ENCODE measurements at regions not wholly inside any gene's neighbourhood (a gene's known extent, or its start where the extent isn't known, plus 50 kb on each side); places are given as distances from the start of the nearest gene placed in this dataset.

DNA sequence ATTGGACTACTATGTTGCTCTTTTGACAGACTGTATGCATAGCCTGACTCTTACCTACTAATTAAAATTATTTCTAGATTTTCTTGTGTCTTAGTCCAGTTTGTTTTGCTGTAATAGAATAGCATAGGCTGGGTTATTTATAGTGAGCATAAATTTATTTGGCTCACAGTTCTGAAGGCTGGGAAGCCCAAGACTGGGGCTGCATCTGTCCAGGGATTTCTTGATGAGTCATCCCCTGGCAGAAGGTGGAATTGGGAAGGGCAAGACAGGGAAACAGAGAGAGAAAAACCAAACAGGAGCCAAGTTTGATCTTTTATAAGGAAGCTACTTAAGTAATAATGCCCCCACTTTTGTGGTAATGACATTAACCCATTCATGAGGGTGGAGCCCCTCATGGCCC lies 759.2 kb upstream of the LRFN5 start:
- intact Hi-C loops (cut with micrococcal nuclease), result no loop called here
- RAD21 ChIA-PET (ENCODE audit: low non-redundant PET in 1 of 2, low total read pairs in 2 of 2, uncharacterized antibody in 2 of 2, unreplicated experiment in 2 of 2), result no interaction called here
- no peak for ATAC-seq

More for the DNA sequence above, 759.2 kb upstream of the LRFN5 start:
- no TSS peak for BruUV-seq (replicated peaks)
- Histone ChIP-seq H3K27ac (ENCODE audit: low read depth, low read length) (no peak overlapping the region), H3K9me2 (ENCODE audit: insufficient read depth) (no peaks in the 10 kb centered on the region), H3K79me2 (ENCODE audit: insufficient read depth, low read length) (no peaks in the 10 kb centered on the region), H3K4me2 (ENCODE audit: low read length) (no peak overlapping the region), H3K4me1 (ENCODE audit: control insufficient read depth in 1 of 2, insufficient read depth in 2 of 2, low read length in 2 of 2) (no peaks in the 10 kb centered on the region; a peak in 1 of 4 replicates), H4K20me1 (ENCODE audit: insufficient read depth) (no peaks in the 10 kb centered on the region), H2AFZ (ENCODE audit: low read depth, low read length, poor library complexity, severe bottlenecking) (no peak overlapping the region), H3K9ac (ENCODE audit: low read length) (no peak overlapping the region), H3K27me3 (ENCODE audit: insufficient read depth, low read length) (no peaks in the 10 kb centered on the region), H3K4me3 (replicated peaks in 1 of 2; ENCODE audit: low read depth in 1 of 2, low read length in 2 of 2) (no peak overlapping the region), H3K36me3 (ENCODE audit: control insufficient read depth in 1 of 2, insufficient read depth in 2 of 2, low read length in 2 of 2) (no peaks in the 10 kb centered on the region), H3K9me3 (ENCODE audit: control insufficient read depth in 1 of 2, insufficient read depth in 1 of 2, low read depth in 1 of 2, low read length in 2 of 2) (no peaks in the 10 kb centered on the region)
- TF ChIP-seq CEBPB (IDR thresholded peaks at IDR 0.05; ENCODE audit: low read depth) (no peak), POLR2A (IDR thresholded peaks at IDR 0.05; ENCODE audit: borderline replicate concordance, extremely low read depth, insufficient read depth, insufficient read length) (no peak), ZFX (IDR thresholded peaks at IDR 0.05) (no peak), JUND (IDR thresholded peaks at IDR 0.05) (no peak), FOSL1 (IDR thresholded peaks at IDR 0.05; ENCODE audit: low read depth) (no peak), ZNF274 (IDR thresholded peaks at IDR 0.05; ENCODE audit: low read depth, low read length) (no peak), SIN3A (IDR thresholded peaks at IDR 0.05; ENCODE audit: low read depth) (no peak), RAD21 (IDR thresholded peaks at IDR 0.05; ENCODE audit: low read depth) (no peak), SRF (IDR thresholded peaks at IDR 0.05; ENCODE audit: low read depth) (no peak), CBX3 (IDR thresholded peaks at IDR 0.05; ENCODE audit: low read depth) (no peak), EGR1 (IDR thresholded peaks at IDR 0.05; ENCODE audit: low read depth) (no peak), POLR2AphosphoS5 (IDR thresholded peaks at IDR 0.05; ENCODE audit: low read depth, low read length) (no peak)
- TF ChIP-seq, protein P1, sequence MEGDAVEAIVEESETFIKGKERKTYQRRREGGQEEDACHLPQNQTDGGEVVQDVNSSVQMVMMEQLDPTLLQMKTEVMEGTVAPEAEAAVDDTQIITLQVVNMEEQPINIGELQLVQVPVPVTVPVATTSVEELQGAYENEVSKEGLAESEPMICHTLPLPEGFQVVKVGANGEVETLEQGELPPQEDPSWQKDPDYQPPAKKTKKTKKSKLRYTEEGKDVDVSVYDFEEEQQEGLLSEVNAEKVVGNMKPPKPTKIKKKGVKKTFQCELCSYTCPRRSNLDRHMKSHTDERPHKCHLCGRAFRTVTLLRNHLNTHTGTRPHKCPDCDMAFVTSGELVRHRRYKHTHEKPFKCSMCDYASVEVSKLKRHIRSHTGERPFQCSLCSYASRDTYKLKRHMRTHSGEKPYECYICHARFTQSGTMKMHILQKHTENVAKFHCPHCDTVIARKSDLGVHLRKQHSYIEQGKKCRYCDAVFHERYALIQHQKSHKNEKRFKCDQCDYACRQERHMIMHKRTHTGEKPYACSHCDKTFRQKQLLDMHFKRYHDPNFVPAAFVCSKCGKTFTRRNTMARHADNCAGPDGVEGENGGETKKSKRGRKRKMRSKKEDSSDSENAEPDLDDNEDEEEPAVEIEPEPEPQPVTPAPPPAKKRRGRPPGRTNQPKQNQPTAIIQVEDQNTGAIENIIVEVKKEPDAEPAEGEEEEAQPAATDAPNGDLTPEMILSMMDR (IDR thresholded peaks at IDR 0.05 in 2 of 3, conservative IDR thresholded peaks at IDR 0.05 in 1 of 3; ENCODE audit: borderline replicate concordance in 1 of 3, insufficient read depth in 1 of 3, low read depth in 2 of 3, low read length in 2 of 3), result no peak
- TF ChIP-seq, protein P2, sequence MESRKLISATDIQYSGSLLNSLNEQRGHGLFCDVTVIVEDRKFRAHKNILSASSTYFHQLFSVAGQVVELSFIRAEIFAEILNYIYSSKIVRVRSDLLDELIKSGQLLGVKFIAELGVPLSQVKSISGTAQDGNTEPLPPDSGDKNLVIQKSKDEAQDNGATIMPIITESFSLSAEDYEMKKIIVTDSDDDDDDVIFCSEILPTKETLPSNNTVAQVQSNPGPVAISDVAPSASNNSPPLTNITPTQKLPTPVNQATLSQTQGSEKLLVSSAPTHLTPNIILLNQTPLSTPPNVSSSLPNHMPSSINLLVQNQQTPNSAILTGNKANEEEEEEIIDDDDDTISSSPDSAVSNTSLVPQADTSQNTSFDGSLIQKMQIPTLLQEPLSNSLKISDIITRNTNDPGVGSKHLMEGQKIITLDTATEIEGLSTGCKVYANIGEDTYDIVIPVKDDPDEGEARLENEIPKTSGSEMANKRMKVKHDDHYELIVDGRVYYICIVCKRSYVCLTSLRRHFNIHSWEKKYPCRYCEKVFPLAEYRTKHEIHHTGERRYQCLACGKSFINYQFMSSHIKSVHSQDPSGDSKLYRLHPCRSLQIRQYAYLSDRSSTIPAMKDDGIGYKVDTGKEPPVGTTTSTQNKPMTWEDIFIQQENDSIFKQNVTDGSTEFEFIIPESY (IDR thresholded peaks at IDR 0.05; ENCODE audit: extremely low read depth, insufficient replicate concordance, low read length), result no peak
- TF ChIP-seq, protein P3, sequence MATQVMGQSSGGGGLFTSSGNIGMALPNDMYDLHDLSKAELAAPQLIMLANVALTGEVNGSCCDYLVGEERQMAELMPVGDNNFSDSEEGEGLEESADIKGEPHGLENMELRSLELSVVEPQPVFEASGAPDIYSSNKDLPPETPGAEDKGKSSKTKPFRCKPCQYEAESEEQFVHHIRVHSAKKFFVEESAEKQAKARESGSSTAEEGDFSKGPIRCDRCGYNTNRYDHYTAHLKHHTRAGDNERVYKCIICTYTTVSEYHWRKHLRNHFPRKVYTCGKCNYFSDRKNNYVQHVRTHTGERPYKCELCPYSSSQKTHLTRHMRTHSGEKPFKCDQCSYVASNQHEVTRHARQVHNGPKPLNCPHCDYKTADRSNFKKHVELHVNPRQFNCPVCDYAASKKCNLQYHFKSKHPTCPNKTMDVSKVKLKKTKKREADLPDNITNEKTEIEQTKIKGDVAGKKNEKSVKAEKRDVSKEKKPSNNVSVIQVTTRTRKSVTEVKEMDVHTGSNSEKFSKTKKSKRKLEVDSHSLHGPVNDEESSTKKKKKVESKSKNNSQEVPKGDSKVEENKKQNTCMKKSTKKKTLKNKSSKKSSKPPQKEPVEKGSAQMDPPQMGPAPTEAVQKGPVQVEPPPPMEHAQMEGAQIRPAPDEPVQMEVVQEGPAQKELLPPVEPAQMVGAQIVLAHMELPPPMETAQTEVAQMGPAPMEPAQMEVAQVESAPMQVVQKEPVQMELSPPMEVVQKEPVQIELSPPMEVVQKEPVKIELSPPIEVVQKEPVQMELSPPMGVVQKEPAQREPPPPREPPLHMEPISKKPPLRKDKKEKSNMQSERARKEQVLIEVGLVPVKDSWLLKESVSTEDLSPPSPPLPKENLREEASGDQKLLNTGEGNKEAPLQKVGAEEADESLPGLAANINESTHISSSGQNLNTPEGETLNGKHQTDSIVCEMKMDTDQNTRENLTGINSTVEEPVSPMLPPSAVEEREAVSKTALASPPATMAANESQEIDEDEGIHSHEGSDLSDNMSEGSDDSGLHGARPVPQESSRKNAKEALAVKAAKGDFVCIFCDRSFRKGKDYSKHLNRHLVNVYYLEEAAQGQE (IDR thresholded peaks at IDR 0.05; ENCODE audit: low read depth), result no peak
- TF ChIP-seq, protein P4, sequence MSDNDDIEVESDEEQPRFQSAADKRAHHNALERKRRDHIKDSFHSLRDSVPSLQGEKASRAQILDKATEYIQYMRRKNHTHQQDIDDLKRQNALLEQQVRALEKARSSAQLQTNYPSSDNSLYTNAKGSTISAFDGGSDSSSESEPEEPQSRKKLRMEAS (IDR thresholded peaks at IDR 0.05), result no peak
- TF ChIP-seq, protein P5, sequence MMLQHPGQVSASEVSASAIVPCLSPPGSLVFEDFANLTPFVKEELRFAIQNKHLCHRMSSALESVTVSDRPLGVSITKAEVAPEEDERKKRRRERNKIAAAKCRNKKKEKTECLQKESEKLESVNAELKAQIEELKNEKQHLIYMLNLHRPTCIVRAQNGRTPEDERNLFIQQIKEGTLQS (IDR thresholded peaks at IDR 0.05), result no peak
- DNase-seq (ENCODE audit: low read depth, low spot score), result no peak
- ChIA-PET POLR2A (no interaction called here), CTCF (no interaction called here)
